Kidney capillary endothelial cell (primary cell): ENCODE measurements at regions not wholly inside any gene's neighbourhood (a gene's known extent, or its start where the extent isn't known, plus 50 kb on each side); places are given as distances from the start of the nearest gene placed in this dataset.
"Not testable (repeated sequence)": the region's sequence is repeated elsewhere in the genome, so short reads cannot be mapped to it uniquely, and the experiment has no call there.

Experiments used
- DNase-seq: peaks from one replicate; pipeline ENCODE4 v3.0.0-alpha.2; 2018; ENCODE audit warnings: low spot score

- DNase-seq, result no peak
These were observed 137.4 kb upstream of the FBXO11 start for GRCh38 chr2:48043746-48044145.

GRCh38 chr2:48045613-48046012 lies 139.3 kb upstream of the FBXO11 start:
- DNase-seq, result no peak

GRCh38 chr2:48048476-48049171 lies 142.3 kb upstream of the FBXO11 start:
- no peak for DNase-seq

GRCh38 chr2:48049371-48049770 lies 143.1 kb upstream of the FBXO11 start:
- DNase-seq, result no peak

- DNase-seq, result no peak
These were observed 144.4 kb upstream of the FBXO11 start for GRCh38 chr2:48050711-48051110.

- no peak for DNase-seq
These were observed 153.7 kb upstream of the FBXO11 start for GRCh38 chr2:48059975-48060374.

GRCh38 chr2:48061656-48062055 lies 155.4 kb upstream of the FBXO11 start:
- DNase-seq, result not testable (repeated sequence)

- DNase-seq, result no peak
These were observed 158.8 kb upstream of the FBXO11 start for GRCh38 chr2:48065096-48065495.

GRCh38 chr2:48066000-48066399 lies 159.7 kb upstream of the FBXO11 start:
- no peak for DNase-seq

GRCh38 chr2:48069769-48070168 lies 163.5 kb upstream of the FBXO11 start:
- no peak for DNase-seq

- DNase-seq, result no peak
These were observed 164.1 kb upstream of the FBXO11 start for GRCh38 chr2:48070415-48070814.

- no peak for DNase-seq
These were observed 166.3 kb upstream of the FBXO11 start for GRCh38 chr2:48072583-48072982.

GRCh38 chr2:48075631-48076030 lies 169.3 kb upstream of the FBXO11 start:
- no peak for DNase-seq

GRCh38 chr2:48080534-48081316 lies 174.4 kb upstream of the FBXO11 start:
- no peak for DNase-seq

GRCh38 chr2:48081317-48081628 lies 175.0 kb upstream of the FBXO11 start:
- no peak for DNase-seq

- DNase-seq, result no peak
These were observed 179.6 kb upstream of the FBXO11 start for GRCh38 chr2:48085888-48086287.

- DNase-seq, result no peak
These were observed 182.7 kb upstream of the FBXO11 start for GRCh38 chr2:48088994-48089393.

GRCh38 chr2:48089644-48090043 lies 183.3 kb upstream of the FBXO11 start:
- no peak for DNase-seq

GRCh38 chr2:48092846-48093803 lies 186.8 kb upstream of the FBXO11 start:
- no peak for DNase-seq

GRCh38 chr2:48096765-48097164 lies 190.5 kb upstream of the FBXO11 start:
- DNase-seq, result not testable (repeated sequence)

- no peak for DNase-seq
These were observed 192.2 kb upstream of the FBXO11 start for GRCh38 chr2:48098539-48098938.

- DNase-seq, result no peak
These were observed 198.1 kb upstream of the FBXO11 start for GRCh38 chr2:48104418-48104817.

- no peak for DNase-seq
These were observed 199.6 kb upstream of the FBXO11 start for GRCh38 chr2:48105848-48106247.
